Nephron (organoid): ENCODE measurements at regions not wholly inside any gene's neighbourhood (a gene's known extent, or its start where the extent isn't known, plus 50 kb on each side); places are given as distances from the start of the nearest gene placed in this dataset.
A peak's percentile ranks its signal among the peaks of the same experiment; 100 is the strongest.
"Not testable (repeated sequence)": the region's sequence is repeated elsewhere in the genome, so short reads cannot be mapped to it uniquely, and the experiment has no call there.

Experiments
- H3K27ac Mint-ChIP-seq, 3 experiments: 2 replicates each; pipeline ENCODE4 v1.8.0; 2020; ENCODE audit warnings: mixed read lengths in 3 of 3, mild to moderate bottlenecking in 2 of 3, moderate library complexity in 1 of 3
- H3K27me3 Mint-ChIP-seq: 2 replicates; pipeline ENCODE4 v1.8.0; 2021; ENCODE audit warnings: low read depth, mild to moderate bottlenecking, moderate library complexity, mixed read lengths
- H3K36me3 Mint-ChIP-seq: 2 replicates; pipeline ENCODE4 v1.8.0; 2020; ENCODE audit warnings: low read depth, mixed read lengths
- H3K4me1 Mint-ChIP-seq: 2 replicates; pipeline ENCODE4 v1.8.0; 2020; ENCODE audit warnings: mixed read lengths
- H3K4me3 Mint-ChIP-seq, 3 experiments: 2 replicates each; pipeline ENCODE4 v1.8.0; 2020; ENCODE audit warnings: mild to moderate bottlenecking in 3 of 3, mixed read lengths in 3 of 3, moderate library complexity in 2 of 3
- H3K9me3 Mint-ChIP-seq: 2 replicates; pipeline ENCODE4 v1.8.0; 2020; ENCODE audit warnings: mixed read lengths
- CTCF ChIP-seq, 3 experiments: fragments of 200-600 bp; sonication (generic); IDR thresholded peaks; one replicate each; pipeline ENCODE4 v1.5.0; 2021; ENCODE audit warnings: antibody characterized with exemption in 3 of 3; ENCODE audit not compliant: unreplicated experiment in 3 of 3

DNA sequence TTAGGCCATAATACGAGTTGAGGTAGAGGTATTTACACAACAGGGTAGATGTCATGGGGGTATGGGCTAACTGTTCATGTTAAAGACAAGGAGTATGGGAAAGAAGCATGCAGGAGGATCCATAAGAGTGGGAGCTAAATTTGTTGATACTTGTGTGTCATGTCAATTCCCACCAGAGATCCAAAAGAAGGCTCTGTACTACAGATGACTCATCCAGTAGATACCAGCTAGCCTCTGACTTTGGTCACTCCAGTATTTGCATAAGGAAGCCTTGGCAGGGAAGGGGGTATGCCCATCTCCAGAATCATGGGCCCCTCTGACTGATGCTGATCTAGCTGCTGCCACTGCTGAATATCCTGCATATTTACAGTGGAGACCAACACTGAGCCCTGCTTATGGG lies 743.7 kb upstream of the GRAMD2B start:
- Mint-ChIP-seq H3K4me1 (peaks cover 7% of the 10 kb centered on the region), H3K27me3 (peaks cover 3% of the 10 kb centered on the region), H3K36me3 (no peaks in the 10 kb centered on the region), H3K4me3 (no peak overlapping the region), H3K27ac (no peak overlapping the region), H3K9me3 (peaks cover 9% of the 10 kb centered on the region)
- no peak for TF ChIP-seq CTCF (IDR thresholded peaks at IDR 0.05; ENCODE audit: unreplicated experiment in 3 of 3)

- Mint-ChIP-seq H3K36me3 (peaks cover 11% of the 10 kb centered on the region), H3K4me1 (peaks cover 7% of the 10 kb centered on the region), H3K27me3 (no peaks in the 10 kb centered on the region), H3K9me3 (peaks cover 17% of the 10 kb centered on the region), H3K4me3 (no peak overlapping the region), H3K27ac (peak overlapping the region in 2 of 3 experiments; percentile 4 to 10)
- TF ChIP-seq CTCF (IDR thresholded peaks at IDR 0.05; ENCODE audit: unreplicated experiment in 3 of 3): no peak
Observed at GRCh38 chr5:125683669-125684068, 739.5 kb upstream of the GRAMD2B start.

DNA sequence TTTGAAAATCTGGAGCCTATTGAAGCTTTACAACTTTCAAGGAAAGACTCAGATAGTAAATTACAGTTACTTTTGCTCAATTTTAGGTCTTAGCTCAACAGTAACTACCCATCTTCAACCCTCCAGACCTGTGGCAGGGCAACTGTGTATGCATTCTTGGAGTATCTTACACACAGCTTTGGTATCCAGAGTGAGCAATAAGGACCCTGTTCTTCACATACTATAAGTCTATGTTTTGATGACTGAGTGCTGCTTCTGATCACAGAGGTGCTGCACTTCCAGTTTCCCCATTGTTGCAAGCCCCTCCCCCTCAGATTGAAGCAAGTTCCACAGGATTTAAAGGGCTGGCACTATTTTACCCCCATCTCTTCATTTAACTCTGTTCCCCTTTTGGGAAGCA lies 737.4 kb upstream of the GRAMD2B start:
- peaks cover 7% of the 10 kb centered on the region for H3K4me1 Mint-ChIP-seq
- H3K36me3 Mint-ChIP-seq: peaks cover 11% of the 10 kb centered on the region
- TF ChIP-seq CTCF (IDR thresholded peaks at IDR 0.05; ENCODE audit: unreplicated experiment in 3 of 3): no peak
- no peak overlapping the region for H3K4me3 Mint-ChIP-seq
- no peak overlapping the region for H3K27ac Mint-ChIP-seq
- no peaks in the 10 kb centered on the region for H3K27me3 Mint-ChIP-seq
- peaks cover 20% of the 10 kb centered on the region for H3K9me3 Mint-ChIP-seq

DNA sequence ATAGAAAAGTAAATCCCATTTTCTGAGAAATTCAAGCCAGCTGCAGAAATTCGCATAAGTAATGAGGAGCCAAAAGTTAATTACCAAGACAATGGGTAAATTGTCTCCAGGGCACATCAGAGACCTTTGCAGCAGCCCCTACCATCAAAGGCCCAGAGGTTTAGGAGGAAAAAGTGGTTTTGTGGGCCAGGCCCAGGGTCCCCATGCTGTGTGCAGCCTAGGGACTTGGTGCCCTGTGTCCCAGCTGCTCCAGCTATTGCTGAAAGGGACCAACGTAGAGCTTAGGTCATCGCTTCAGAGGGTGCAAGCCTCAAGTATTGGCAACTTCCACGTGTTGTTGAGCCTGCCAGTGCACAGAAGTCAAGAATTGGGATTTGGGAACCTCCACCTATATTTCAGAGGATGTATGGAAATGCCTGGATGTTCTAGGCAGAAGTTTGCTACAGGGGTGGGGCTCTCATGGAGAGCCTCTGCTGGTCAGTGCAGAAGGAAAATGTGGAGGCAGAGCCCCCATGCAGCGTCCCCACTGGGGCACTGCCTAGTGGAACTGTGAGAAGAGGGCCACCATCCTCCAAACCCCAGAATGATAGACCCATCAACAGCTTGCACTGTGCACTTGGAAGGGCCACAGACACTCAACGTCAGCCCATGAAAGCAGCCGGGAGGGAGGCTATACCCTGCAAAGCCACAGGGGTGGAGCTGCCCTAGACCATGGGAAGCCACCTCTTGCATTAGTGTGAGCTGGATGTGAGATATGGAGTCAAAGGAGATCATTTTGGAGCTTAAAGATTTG lies 731.3 kb upstream of the GRAMD2B start:
- not testable (repeated sequence) for H3K27me3 Mint-ChIP-seq, H3K27ac Mint-ChIP-seq, H3K4me3 Mint-ChIP-seq
- H3K36me3 Mint-ChIP-seq: peaks cover 11% of the 10 kb centered on the region
- peaks cover 14% of the 10 kb centered on the region for H3K4me1 Mint-ChIP-seq
- H3K9me3 Mint-ChIP-seq: peaks cover 17% of the 10 kb centered on the region

DNA sequence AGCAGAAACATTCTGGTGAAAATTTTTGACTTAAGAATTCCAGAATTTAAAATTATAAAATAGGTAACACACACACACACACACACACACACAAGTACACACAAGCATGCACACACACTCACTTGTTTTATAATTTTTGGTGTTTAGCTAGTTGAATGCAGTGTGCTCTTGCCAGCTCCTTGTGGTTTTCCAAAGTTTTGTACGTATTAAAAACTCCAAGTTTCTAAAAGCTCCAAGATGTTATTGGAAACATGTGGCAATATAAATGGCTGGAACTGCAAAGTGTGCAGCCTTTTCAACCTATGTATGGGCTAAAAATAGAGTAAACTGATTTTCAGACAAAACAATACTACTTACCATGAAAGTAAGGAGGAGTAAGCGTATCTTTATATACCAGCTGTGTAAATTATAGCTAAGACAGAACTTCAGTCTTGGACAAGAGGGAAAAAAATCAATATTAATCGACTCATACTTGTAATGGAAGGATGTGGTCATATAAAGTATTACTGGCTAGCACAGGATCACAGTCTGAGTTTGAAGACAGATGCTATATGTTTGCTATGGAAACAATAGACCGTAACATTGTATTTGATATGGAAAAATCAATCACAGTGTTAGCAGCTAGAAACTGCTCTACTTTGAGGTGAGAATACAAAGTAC lies 727.1 kb upstream of the GRAMD2B start:
- Mint-ChIP-seq H3K4me3 (no peak overlapping the region), H3K27me3 (peaks cover 4% of the 10 kb centered on the region), H3K9me3 (peaks cover 8% of the 10 kb centered on the region), H3K4me1 (peaks cover 47% of the 10 kb centered on the region), H3K36me3 (peaks cover 7% of the 10 kb centered on the region), H3K27ac (peak overlapping the region; percentile 13 to 57 (median 17))
- TF ChIP-seq CTCF (IDR thresholded peaks at IDR 0.05; ENCODE audit: unreplicated experiment in 3 of 3): no peak

DNA sequence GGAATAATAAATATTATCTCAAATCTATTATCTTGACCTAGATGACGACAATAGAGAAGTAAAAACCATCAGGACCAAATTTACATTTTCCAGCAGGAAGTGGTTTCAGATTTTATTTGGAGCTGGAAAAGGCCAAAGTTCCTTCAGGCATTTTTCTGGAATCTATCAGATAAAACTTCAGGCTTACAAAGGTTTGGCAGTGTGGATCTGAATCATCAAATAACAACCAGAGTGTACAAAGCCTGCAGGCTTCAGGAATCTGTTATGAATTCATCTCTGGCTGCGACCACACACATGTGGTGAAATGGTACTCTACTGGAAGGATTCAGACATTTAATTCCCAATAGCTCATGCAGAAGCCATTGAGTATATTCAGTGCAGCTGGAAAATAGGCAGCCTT lies 726.4 kb upstream of the GRAMD2B start:
- Mint-ChIP-seq H3K36me3 (peaks cover 4% of the 10 kb centered on the region), H3K4me1 (peaks cover 48% of the 10 kb centered on the region), H3K4me3 (no peak overlapping the region), H3K27ac (peak overlapping the region; percentile 10 to 73 (median 13)), H3K9me3 (peaks cover 5% of the 10 kb centered on the region), H3K27me3 (peaks cover 4% of the 10 kb centered on the region)
- no peak for TF ChIP-seq CTCF (IDR thresholded peaks at IDR 0.05; ENCODE audit: unreplicated experiment in 3 of 3)
